H1 (cell line): ENCODE measurements at regions not wholly inside any gene's neighbourhood (a gene's known extent, or its start where the extent isn't known, plus 50 kb on each side); places are given as distances from the start of the nearest gene placed in this dataset.

Experiments used
- CTCF ChIA-PET: fragments of 300-600 bp; sonication (Branson Sonifier 250); formaldehyde crosslinking; loops from one replicate; lab custom pipeline; 2021; ENCODE audit not compliant: partially characterized antibody; lab: Charles Lee
- POLR2A ChIA-PET: fragments of 300-600 bp; sonication (Branson Sonifier 250); formaldehyde crosslinking; loops from one replicate; lab custom pipeline; 2021; ENCODE audit warnings: inconsistent platforms; ENCODE audit not compliant: partially characterized antibody; lab: Charles Lee
- DNase-seq, 2 experiments: peaks; one replicate each; pipeline versions ENCODE4 v3.0.0 to v3.0.0-alpha.2; 2010 to 2022; ENCODE audit warnings: low spot score in 2 of 2, low read depth in 1 of 2, mixed read lengths in 1 of 2
- FAIRE-seq: peaks from 2 replicates; lab custom pipeline; 2011; peaks lifted over from hg19 to GRCh38; lab: Jason Lieb, UNC
- H2AFZ ChIP-seq: 2 replicates; pipeline ENCODE4 v1.8.1; 2012; ENCODE audit warnings: low read length, inconsistent platforms
- H2AK5ac ChIP-seq: 2 replicates; pipeline ENCODE4 v1.6.1; 2013; ENCODE audit warnings: low read depth, low read length
- H2BK120ac ChIP-seq: replicated peaks from 2 replicates; pipeline ENCODE3; 2013; ENCODE audit warnings: low read depth, low read length, inconsistent platforms
- H2BK12ac ChIP-seq: 2 replicates; pipeline ENCODE4 v1.6.1; 2013; ENCODE audit warnings: low read depth, low read length
- H2BK15ac ChIP-seq: 2 replicates; pipeline ENCODE4 v1.6.1; 2013; ENCODE audit warnings: low read length
- H2BK20ac ChIP-seq: 2 replicates; pipeline ENCODE4 v1.6.1; 2013; ENCODE audit warnings: low read length
- H2BK5ac ChIP-seq: 2 replicates; pipeline ENCODE4 v1.6.1; 2013; ENCODE audit warnings: low read depth, low read length
- H3K14ac ChIP-seq: 2 replicates; pipeline ENCODE4 v1.6.1; 2013; ENCODE audit warnings: inconsistent platforms; ENCODE audit not compliant: insufficient read length
- H3K18ac ChIP-seq: 2 replicates; pipeline ENCODE4 v1.6.1; 2013; ENCODE audit warnings: low read length; ENCODE audit errors: extremely low read depth
- H3K23ac ChIP-seq: 2 replicates; pipeline ENCODE4 v1.6.1; 2013; ENCODE audit warnings: inconsistent platforms; ENCODE audit not compliant: insufficient read length
- H3K23me2 ChIP-seq: 2 replicates; pipeline ENCODE4 v1.6.1; 2013; ENCODE audit warnings: low read depth, low read length
- H3K27ac ChIP-seq: 2 replicates; pipeline ENCODE4 v1.6.1; 2011; ENCODE audit warnings: low read depth, low read length, inconsistent platforms
- H3K27me3 ChIP-seq, 4 experiments: replicated peaks in 1 of 4; 1 replicate in 1 of 4; 2 replicates in 3 of 4; pipeline versions ENCODE4 v1.6.1 to v1.8.1; 2011 to 2013; ENCODE audit warnings: low read length in 3 of 4, mild to moderate bottlenecking in 3 of 4, inconsistent platforms in 2 of 4, mixed read lengths in 2 of 4, moderate library complexity in 1 of 4; ENCODE audit not compliant: control insufficient read depth in 3 of 4, insufficient read depth in 3 of 4; ENCODE audit errors: extremely low read depth in 1 of 4
- H3K36me3 ChIP-seq, 4 experiments: 2 replicates each; pipeline versions ENCODE4 v1.6.1 to v1.8.1; 2011 to 2013; ENCODE audit warnings: mild to moderate bottlenecking in 4 of 4, low read length in 3 of 4, moderate library complexity in 2 of 4, control low read depth in 1 of 4, inconsistent platforms in 1 of 4; ENCODE audit not compliant: insufficient read depth in 4 of 4, control insufficient read depth in 2 of 4
- H3K4ac ChIP-seq: replicated peaks from 2 replicates; pipeline ENCODE3; 2013; ENCODE audit warnings: low read length, low read depth, mixed read lengths, inconsistent platforms; ENCODE audit not compliant: insufficient read length
- H3K4me1 ChIP-seq, 4 experiments: replicated peaks in 1 of 4; 1 replicate in 1 of 4; 2 replicates in 3 of 4; pipeline versions ENCODE4 v1.6.1 to v1.8.1; 2011 to 2013; ENCODE audit warnings: low read length in 3 of 4, inconsistent platforms in 2 of 4, mixed read lengths in 1 of 4; ENCODE audit not compliant: insufficient read depth in 4 of 4, control insufficient read depth in 3 of 4
- H3K4me2 ChIP-seq, 2 experiments: 2 replicates each; pipeline versions ENCODE4 v1.6.1 to v1.8.1; 2011 to 2013; ENCODE audit warnings: low read depth in 2 of 2, low read length in 2 of 2, control low read depth in 1 of 2, inconsistent platforms in 1 of 2, mild to moderate bottlenecking in 1 of 2; ENCODE audit not compliant: insufficient read depth in 1 of 2
- H3K4me3 ChIP-seq, 4 experiments: fragments of 200-600, 300-600 bp in 1 of 4; sonication (generic), shearing (Covaris generic), sonication (Bioruptor Twin) in 1 of 4; 2 replicates each; pipeline versions ENCODE4 v1.5.1 to v1.8.1; 2011 to 2016; ENCODE audit warnings: low read length in 4 of 4, low read depth in 3 of 4, control low read depth in 2 of 4, inconsistent platforms in 2 of 4, mild to moderate bottlenecking in 2 of 4, mixed read lengths in 1 of 4, moderate library complexity in 1 of 4; ENCODE audit not compliant: insufficient read depth in 2 of 4; ENCODE audit errors: extremely low read depth in 1 of 4
- H3K56ac ChIP-seq: replicated peaks from 2 replicates; pipeline ENCODE3; 2013; ENCODE audit warnings: low read depth, mild to moderate bottlenecking, mixed read lengths, low read length, inconsistent platforms; ENCODE audit not compliant: insufficient read length
- H3K79me1 ChIP-seq: 2 replicates; pipeline ENCODE4 v1.6.1; 2013; ENCODE audit warnings: low read depth, low read length, control low read depth
- H3K79me2 ChIP-seq, 2 experiments: 2 replicates each; pipeline versions ENCODE4 v1.6.1 to v1.8.1; 2012 to 2013; ENCODE audit warnings: low read length in 2 of 2, mild to moderate bottlenecking in 2 of 2, inconsistent platforms in 1 of 2; ENCODE audit not compliant: insufficient read depth in 2 of 2, control insufficient read depth in 1 of 2
- H3K9ac ChIP-seq, 4 experiments: replicated peaks in 1 of 4; 1 replicate in 1 of 4; 2 replicates in 3 of 4; pipeline versions ENCODE4 v1.6.1 to v1.8.1; 2011 to 2013; ENCODE audit warnings: low read depth in 3 of 4, low read length in 3 of 4, control low read depth in 2 of 4, mild to moderate bottlenecking in 2 of 4, moderate library complexity in 2 of 4, inconsistent platforms in 1 of 4; ENCODE audit errors: extremely low read depth in 1 of 4
- H3K9me3 ChIP-seq, 2 experiments: 2 replicates each; pipeline versions ENCODE4 v1.6.1 to v1.8.1; 2012 to 2013; ENCODE audit warnings: mild to moderate bottlenecking in 2 of 2, moderate library complexity in 2 of 2, control low read depth in 1 of 2, inconsistent platforms in 1 of 2, low read depth in 1 of 2, low read length in 1 of 2, mixed read lengths in 1 of 2; ENCODE audit not compliant: insufficient read depth in 2 of 2
- H4K20me1 ChIP-seq, 2 experiments: replicated peaks in 1 of 2; 2 replicates each; pipeline versions ENCODE3 to v1.8.1; 2011 to 2013; ENCODE audit warnings: inconsistent platforms in 2 of 2, low read length in 2 of 2, mild to moderate bottlenecking in 1 of 2; ENCODE audit not compliant: insufficient read depth in 2 of 2, control insufficient read depth in 1 of 2
- H4K5ac ChIP-seq: 2 replicates; pipeline ENCODE4 v1.6.1; 2013; ENCODE audit warnings: low read length, low read depth, mixed read lengths, inconsistent platforms; ENCODE audit not compliant: insufficient read length
- H4K8ac ChIP-seq: 2 replicates; pipeline ENCODE4 v1.8.0; 2013; ENCODE audit warnings: mild to moderate bottlenecking, moderate library complexity, low read length, inconsistent platforms; ENCODE audit not compliant: insufficient read depth; ENCODE audit errors: extremely low read depth
- H4K91ac ChIP-seq: replicated peaks from 2 replicates; pipeline ENCODE3; 2013; ENCODE audit warnings: low read length, mixed read lengths, inconsistent platforms; ENCODE audit not compliant: insufficient read length
- BCL11A ChIP-seq, 2 experiments: IDR thresholded peaks; one replicate each; pipeline ENCODE4 v1.6.1; 2011; ENCODE audit warnings: low read depth in 2 of 2, low read length in 2 of 2, mild to moderate bottlenecking in 2 of 2
- CTBP2 ChIP-seq: IDR thresholded peaks from 2 replicates; pipeline ENCODE4 v1.7.0; 2011; ENCODE audit warnings: borderline replicate concordance, mild to moderate bottlenecking, moderate library complexity, mixed read lengths, low read length; ENCODE audit not compliant: insufficient read depth, insufficient read length
- EP300 ChIP-seq, 2 experiments: IDR thresholded peaks; 1 replicate in 1 of 2; 2 replicates in 1 of 2; pipeline ENCODE4 v1.6.1; 2011 to 2012; ENCODE audit warnings: low read depth in 2 of 2, low read length in 2 of 2, mild to moderate bottlenecking in 2 of 2, borderline replicate concordance in 1 of 2, inconsistent platforms in 1 of 2, moderate library complexity in 1 of 2
- PHF8 ChIP-seq: fragments of 200-600 bp; sonication (generic); conservative IDR thresholded peaks from 2 replicates; pipeline ENCODE4 v1.7.1; 2012; ENCODE audit warnings: low read depth, mild to moderate bottlenecking, inconsistent platforms, low read length, moderate library complexity
- POU5F1 ChIP-seq: IDR thresholded peaks from 2 replicates; pipeline ENCODE4 v1.6.1; 2011; ENCODE audit warnings: low read depth, mild to moderate bottlenecking, low read length, moderate library complexity
- RXRA ChIP-seq: IDR thresholded peaks from 2 replicates; pipeline ENCODE4 v1.6.1; 2011; ENCODE audit warnings: low read depth, mild to moderate bottlenecking, low read length, moderate library complexity; ENCODE audit not compliant: insufficient read depth
- SAP30 ChIP-seq: fragments of 300-600 bp; sonication (generic); IDR thresholded peaks from 2 replicates; pipeline ENCODE4 v1.7.1; 2012; ENCODE audit warnings: low read length, moderate library complexity, mild to moderate bottlenecking, inconsistent platforms; ENCODE audit not compliant: insufficient read depth, insufficient replicate concordance
- SP2 ChIP-seq: IDR thresholded peaks from 2 replicates; pipeline ENCODE4 v1.6.1; 2012; ENCODE audit warnings: mild to moderate bottlenecking, low read length, inconsistent platforms
- TEAD4 ChIP-seq: IDR thresholded peaks from 2 replicates; pipeline ENCODE4 v1.6.1; 2012; ENCODE audit warnings: low read depth, low read length, inconsistent platforms, mixed read lengths
- YY1 ChIP-seq: IDR thresholded peaks from 2 replicates; pipeline ENCODE4 v1.6.1; 2011; ENCODE audit warnings: low read depth, mild to moderate bottlenecking, low read length
- WGBS, 2 experiments: shearing (Covaris generic) in 1 of 2; methylation state at CpG; one replicate each; pipeline versions ENCODE4 v1.1.6 to v1.1.7; 2013 to 2015; ENCODE audit warnings: low lambda C conversion rate in 2 of 2, mixed read lengths in 2 of 2, inconsistent platforms in 1 of 2, low coverage in 1 of 2, missing lambda C conversion rate in 1 of 2; ENCODE audit not compliant: insufficient replicate concordance in 2 of 2, insufficient coverage in 1 of 2, insufficient read length in 1 of 2; ENCODE audit errors: extremely low coverage in 1 of 2, missing lambda C conversion rate in 1 of 2; 5-methylcytosine and 5-hydroxymethylcytosine counted together
- TF ChIP-seq, protein P1 (sequence below): IDR thresholded peaks from 2 replicates; pipeline ENCODE4 v1.6.1; 2011; ENCODE audit warnings: low read length, improper control_type of control experiment

DNA sequence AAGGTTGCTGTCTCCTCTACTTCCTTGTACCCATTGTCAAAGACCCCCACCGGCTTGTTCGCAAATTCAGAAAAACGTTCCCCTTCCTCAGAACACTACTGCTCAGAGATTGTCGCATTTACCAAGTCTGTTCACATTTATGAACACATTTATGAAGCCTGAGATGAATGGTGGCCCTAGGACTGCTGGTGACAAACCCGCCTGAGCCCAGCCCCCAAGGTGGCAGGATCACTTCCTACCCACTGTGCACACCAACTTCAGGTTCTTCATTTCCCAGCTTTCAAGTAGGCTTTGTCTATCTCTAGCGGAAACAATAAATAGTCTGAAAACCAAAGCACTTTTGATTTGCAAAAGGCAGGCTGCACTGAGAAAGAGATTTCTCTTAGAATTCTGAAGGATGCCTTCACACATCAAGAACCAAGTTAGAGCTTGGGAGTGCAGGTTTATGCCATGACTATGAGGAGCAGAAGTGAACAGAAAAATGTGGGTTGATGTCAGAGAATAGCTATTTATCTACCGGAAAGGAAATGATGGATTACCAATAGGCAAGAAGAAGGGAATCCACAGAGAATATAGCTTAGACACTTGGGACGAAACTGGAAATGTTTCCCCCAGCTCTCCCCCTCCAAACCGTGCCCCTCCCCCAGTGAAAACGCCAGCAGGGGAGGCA lies 200.5 kb downstream of the TOMM20 start:
- POLR2A ChIA-PET: interaction anchor here (1.5 kb wide), 1 partner anchor 30 kb away, joined by 4 read pairs; no protein-coding TSS in a partner anchor
- H3K9ac ChIP-seq: no peak overlapping the region
- no peak for FAIRE-seq
- H3K4me2 ChIP-seq: no peak overlapping the region
- no peak overlapping the region for H4K5ac ChIP-seq
- H3K4ac ChIP-seq: no peak overlapping the region
- no peaks in the 10 kb centered on the region for H3K79me1 ChIP-seq
- H3K14ac ChIP-seq: no peak overlapping the region
- no peak overlapping the region for H3K4me3 ChIP-seq
- no peak overlapping the region for H3K56ac ChIP-seq
- no peak overlapping the region for H3K27ac ChIP-seq
- H3K36me3 ChIP-seq: no peaks in the 10 kb centered on the region
- no peaks in the 10 kb centered on the region for H3K23me2 ChIP-seq
- no peak overlapping the region for H2BK20ac ChIP-seq
- H3K9me3 ChIP-seq: no peaks in the 10 kb centered on the region
- DNase-seq: no peak
- H3K18ac ChIP-seq: no peak overlapping the region; the same call in 1 of the 2 replicates
- no peaks in the 10 kb centered on the region for H3K79me2 ChIP-seq
- CTCF ChIA-PET: interaction anchor here (1.0 to 1.2 kb wide), 3 partner anchors 27 to 185 kb away, joined by 3 to 4 read pairs (median 3); no protein-coding TSS in a partner anchor
- WGBS, 2 experiments: 79% methylated on average over 10 of the region's 10 CpGs; no CpG with 5 or more reads in 1 of the 2 experiments
- H2BK15ac ChIP-seq: no peak overlapping the region
- peaks cover 0 to 4% (median 2%) of the 10 kb centered on the region in 4 experiments; a peak in 3 of 7 replicates for H3K27me3 ChIP-seq
- peaks cover 0 to 12% (median 1%) of the 10 kb centered on the region in 4 experiments; a peak in 4 of 7 replicates for H3K4me1 ChIP-seq
- H4K91ac ChIP-seq: no peak overlapping the region
- H4K8ac ChIP-seq: no peak overlapping the region
- H2AFZ ChIP-seq: no peak overlapping the region
- H2BK5ac ChIP-seq: 0 out of 2 replicates have a peak overlapping the region, but pooled peaks have one; percentile 5
- H2AK5ac ChIP-seq: 0 out of 2 replicates have a peak overlapping the region, but pooled peaks have one; percentile 16
- H2BK120ac ChIP-seq: no peak overlapping the region
- H4K20me1 ChIP-seq: no peaks in the 10 kb centered on the region
- H3K23ac ChIP-seq: no peak overlapping the region
- H2BK12ac ChIP-seq: no peak overlapping the region
- no peak for TF ChIP-seq SP2
- TF ChIP-seq RXRA: no peak
- TF ChIP-seq POU5F1: no peak
- TF ChIP-seq CTBP2: no peak
- TF ChIP-seq PHF8: no peak
- TF ChIP-seq, protein P1, sequence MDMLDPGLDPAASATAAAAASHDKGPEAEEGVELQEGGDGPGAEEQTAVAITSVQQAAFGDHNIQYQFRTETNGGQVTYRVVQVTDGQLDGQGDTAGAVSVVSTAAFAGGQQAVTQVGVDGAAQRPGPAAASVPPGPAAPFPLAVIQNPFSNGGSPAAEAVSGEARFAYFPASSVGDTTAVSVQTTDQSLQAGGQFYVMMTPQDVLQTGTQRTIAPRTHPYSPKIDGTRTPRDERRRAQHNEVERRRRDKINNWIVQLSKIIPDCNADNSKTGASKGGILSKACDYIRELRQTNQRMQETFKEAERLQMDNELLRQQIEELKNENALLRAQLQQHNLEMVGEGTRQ: no peak
- no peak for TF ChIP-seq SAP30
- no peak for TF ChIP-seq EP300 (IDR thresholded peaks at IDR 0.05; ENCODE audit: borderline replicate concordance in 1 of 2, low read depth in 2 of 2, low read length in 2 of 2)
- TF ChIP-seq YY1: no peak
- no peak for TF ChIP-seq TEAD4
- no peak for TF ChIP-seq BCL11A (IDR thresholded peaks at IDR 0.05; ENCODE audit: low read depth in 2 of 2, low read length in 2 of 2)
